ENCODE measurements at regions not wholly inside any gene's neighbourhood (a gene's known extent, or its start where the extent isn't known, plus 50 kb on each side); places are given as distances from the start of the nearest gene placed in this dataset.

- H3K4me3 ChIP-seq (ENCODE audit: extremely low read depth in 1 of 4, insufficient read depth in 2 of 4, low read depth in 3 of 4, low read length in 4 of 4) = no peak overlapping the region
- H3K27me3 ChIP-seq (replicated peaks in 1 of 4; ENCODE audit: control insufficient read depth in 3 of 4, extremely low read depth in 1 of 4, insufficient read depth in 3 of 4, low read length in 3 of 4) = no peaks in the 10 kb centered on the region
- no peak overlapping the region for H2BK120ac ChIP-seq (replicated peaks; ENCODE audit: low read depth, low read length)
- 89% methylated on average over 2 of the region's 2 CpGs; no CpG with 5 or more reads in 1 of the 2 experiments for WGBS, 2 experiments (ENCODE audit: extremely low coverage in 1 of 2, insufficient coverage in 1 of 2, insufficient read length in 1 of 2, insufficient replicate concordance in 2 of 2, low coverage in 1 of 2, low lambda C conversion rate in 2 of 2, missing lambda C conversion rate in 1 of 2)
- no peaks in the 10 kb centered on the region for H4K20me1 ChIP-seq (replicated peaks in 1 of 2; ENCODE audit: control insufficient read depth in 1 of 2, insufficient read depth in 2 of 2, low read length in 2 of 2)
- H3K9ac ChIP-seq (replicated peaks in 1 of 4; ENCODE audit: extremely low read depth in 1 of 4, low read depth in 3 of 4, low read length in 3 of 4) = no peak overlapping the region
- no peaks in the 10 kb centered on the region for H3K79me2 ChIP-seq (ENCODE audit: control insufficient read depth in 1 of 2, insufficient read depth in 2 of 2, low read length in 2 of 2)
- H3K27ac ChIP-seq (ENCODE audit: low read depth, low read length) = no peak overlapping the region
- H4K8ac ChIP-seq (ENCODE audit: extremely low read depth, insufficient read depth, low read length) = no peak overlapping the region
- H2BK15ac ChIP-seq (ENCODE audit: low read length) = no peak overlapping the region
- no peak overlapping the region for H4K91ac ChIP-seq (replicated peaks; ENCODE audit: insufficient read length, low read length)
- no peaks in the 10 kb centered on the region for H3K9me3 ChIP-seq (ENCODE audit: insufficient read depth in 2 of 2, low read depth in 1 of 2, low read length in 1 of 2)
- no peak overlapping the region for H2BK12ac ChIP-seq (ENCODE audit: low read depth, low read length)
- no peak overlapping the region for H2BK5ac ChIP-seq (ENCODE audit: low read depth, low read length)
- no peak overlapping the region for H3K18ac ChIP-seq (ENCODE audit: extremely low read depth, low read length)
- POLR2A ChIA-PET (ENCODE audit: partially characterized antibody) = no interaction called here
- H3K36me3 ChIP-seq (ENCODE audit: control insufficient read depth in 2 of 4, insufficient read depth in 4 of 4, low read length in 3 of 4) = no peaks in the 10 kb centered on the region
- no peak overlapping the region for H3K23ac ChIP-seq (ENCODE audit: insufficient read length)
- FAIRE-seq (no peak), DNase-seq (ENCODE audit: low read depth in 1 of 2, low spot score in 2 of 2) (no peak)
- no peak overlapping the region for H2AFZ ChIP-seq (ENCODE audit: low read length)
- no peaks in the 10 kb centered on the region for H3K4me1 ChIP-seq (replicated peaks in 1 of 4; ENCODE audit: control insufficient read depth in 3 of 4, insufficient read depth in 4 of 4, low read length in 3 of 4)
- CTCF ChIA-PET (ENCODE audit: partially characterized antibody) = interaction anchor here (2.1 kb wide), 1 partner anchor 9 kb away, joined by 13 read pairs; no protein-coding TSS in a partner anchor
- no peaks in the 10 kb centered on the region for H3K23me2 ChIP-seq (ENCODE audit: low read depth, low read length)
- H3K14ac ChIP-seq (ENCODE audit: insufficient read length) = no peak overlapping the region
- no peak overlapping the region for H3K4ac ChIP-seq (replicated peaks; ENCODE audit: insufficient read length, low read depth, low read length)
- no peak overlapping the region for H2BK20ac ChIP-seq (ENCODE audit: low read length)
- no peaks in the 10 kb centered on the region for H3K79me1 ChIP-seq (ENCODE audit: low read depth, low read length)
- H2AK5ac ChIP-seq (ENCODE audit: low read depth, low read length) = no peak overlapping the region
- H3K4me2 ChIP-seq (ENCODE audit: insufficient read depth in 1 of 2, low read depth in 2 of 2, low read length in 2 of 2) = no peak overlapping the region
- H3K56ac ChIP-seq (replicated peaks; ENCODE audit: insufficient read length, low read depth, low read length) = no peak overlapping the region
- no peak overlapping the region for H4K5ac ChIP-seq (ENCODE audit: insufficient read length, low read depth, low read length)
- no peak for TF ChIP-seq CHD7 (IDR thresholded peaks at IDR 0.05; ENCODE audit: insufficient replicate concordance, low read length)
These were observed 102.6 kb upstream of the TLE4 start for GRCh38 chr9:79469164-79469563.
